Effector memory CD8-positive, alpha-beta T cell (primary cell): ENCODE measurements at regions not wholly inside any gene's neighbourhood (a gene's known extent, or its start where the extent isn't known, plus 50 kb on each side); places are given as distances from the start of the nearest gene placed in this dataset.

Experiments used
- ATAC-seq: fragments of 150-1000 bp; cut with Tn5 transposase; replicated peaks from 2 replicates; pipeline ENCODE4 v1.10.0; 2021; ENCODE audit warnings: mild to moderate bottlenecking, moderate library complexity
- DNase-seq, 3 experiments: peaks; one replicate each; pipeline ENCODE4 v3.0.0; 2021
- H3K27ac Mint-ChIP-seq, 2 donors: one replicate each; pipeline ENCODE4 v1.8.0; 2022; ENCODE audit warnings: mild to moderate bottlenecking in 2 of 2, mixed read lengths in 2 of 2, moderate library complexity in 2 of 2
- H3K27me3 Mint-ChIP-seq, 2 donors: one replicate each; pipeline ENCODE4 v1.8.0; 2022; ENCODE audit warnings: mixed read lengths in 2 of 2
- H3K36me3 Mint-ChIP-seq: one replicate; pipeline ENCODE4 v1.8.0; 2022; ENCODE audit warnings: mild to moderate bottlenecking, moderate library complexity, mixed read lengths; ENCODE audit not compliant: insufficient read depth
- H3K4me1 Mint-ChIP-seq, 2 donors: one replicate each; pipeline ENCODE4 v1.8.0; 2022; ENCODE audit warnings: low read depth in 2 of 2, mixed read lengths in 2 of 2
- H3K4me3 Mint-ChIP-seq, 2 donors: one replicate each; pipeline ENCODE4 v1.8.0; 2022; ENCODE audit warnings: mild to moderate bottlenecking in 2 of 2, mixed read lengths in 2 of 2, moderate library complexity in 2 of 2
- H3K9me3 Mint-ChIP-seq, 2 donors: one replicate each; pipeline ENCODE4 v1.8.0; 2022; ENCODE audit warnings: mixed read lengths in 2 of 2

GRCh38 chr2:71832388-71832787, 315.3 kb downstream of the CYP26B1 start:
- ATAC-seq: no peak
- Mint-ChIP-seq H3K9me3 (no peaks in the 10 kb centered on the region), H3K4me1 (no peaks in the 10 kb centered on the region), H3K27ac (no peak overlapping the region), H3K27me3 (peaks cover 0 to 8% of the 10 kb centered on the region in 2 donors), H3K4me3 (no peak overlapping the region), H3K36me3 (no peaks in the 10 kb centered on the region)
- DNase-seq: no peak

- H3K4me3 Mint-ChIP-seq: no peak overlapping the region
- H3K4me1 Mint-ChIP-seq: no peaks in the 10 kb centered on the region
- H3K27ac Mint-ChIP-seq: peak overlapping the region in 1 of 2 donors; percentile 13
- ATAC-seq: no peak
- no peak for DNase-seq
- H3K9me3 Mint-ChIP-seq: peaks cover 0 to 2% of the 10 kb centered on the region in 2 donors
- H3K27me3 Mint-ChIP-seq: peaks cover 0 to 8% of the 10 kb centered on the region in 2 donors
- no peaks in the 10 kb centered on the region for H3K36me3 Mint-ChIP-seq
Measured at GRCh38 chr2:71831193-71831577, 316.5 kb downstream of the CYP26B1 start.

- Mint-ChIP-seq H3K36me3 (no peaks in the 10 kb centered on the region), H3K27ac (peak overlapping the region in 1 of 2 donors; percentile 13), H3K27me3 (peaks cover 0 to 8% of the 10 kb centered on the region in 2 donors)
Measured at GRCh38 chr2:71830497-71831192, 317.0 kb downstream of the CYP26B1 start.

GRCh38 chr2:71829008-71829407, 318.7 kb downstream of the CYP26B1 start:
- ATAC-seq (no peak), DNase-seq (no peak)
- Mint-ChIP-seq H3K36me3 (no peaks in the 10 kb centered on the region), H3K27ac (no peak overlapping the region), H3K27me3 (peaks cover 5 to 8% of the 10 kb centered on the region in 2 donors), H3K4me1 (no peaks in the 10 kb centered on the region), H3K4me3 (no peak overlapping the region), H3K9me3 (peaks cover 0 to 2% of the 10 kb centered on the region in 2 donors)

More at GRCh38 chr2:71830497-71831192, 317.0 kb downstream of the CYP26B1 start:
- Mint-ChIP-seq H3K4me3 (no peak overlapping the region), H3K9me3 (peaks cover 0 to 2% of the 10 kb centered on the region in 2 donors), H3K4me1 (no peaks in the 10 kb centered on the region)
- ATAC-seq (no peak), DNase-seq (no peak)

GRCh38 chr2:71827973-71828372, 319.7 kb downstream of the CYP26B1 start:
- peaks cover 8 to 11% of the 10 kb centered on the region in 2 donors for H3K27me3 Mint-ChIP-seq
- no peak for ATAC-seq
- no peaks in the 10 kb centered on the region for H3K36me3 Mint-ChIP-seq
- H3K9me3 Mint-ChIP-seq: peaks cover 0 to 2% of the 10 kb centered on the region in 2 donors
- H3K4me3 Mint-ChIP-seq: no peak overlapping the region
- no peak for DNase-seq
- H3K4me1 Mint-ChIP-seq: no peaks in the 10 kb centered on the region
- no peak overlapping the region for H3K27ac Mint-ChIP-seq

- Mint-ChIP-seq H3K27ac (no peak overlapping the region), H3K36me3 (no peaks in the 10 kb centered on the region), H3K27me3 (peaks cover 8 to 13% of the 10 kb centered on the region in 2 donors), H3K9me3 (peaks cover 0 to 2% of the 10 kb centered on the region in 2 donors), H3K4me3 (no peak overlapping the region), H3K4me1 (no peaks in the 10 kb centered on the region)
- DNase-seq (no peak), ATAC-seq (no peak)
Measured at GRCh38 chr2:71827524-71827901, 320.1 kb downstream of the CYP26B1 start.

GRCh38 chr2:71826826-71827523, 320.7 kb downstream of the CYP26B1 start:
- H3K4me3 Mint-ChIP-seq: no peak overlapping the region
- no peaks in the 10 kb centered on the region for H3K4me1 Mint-ChIP-seq
- ATAC-seq: no peak
- no peak for DNase-seq
- H3K9me3 Mint-ChIP-seq: peaks cover 0 to 2% of the 10 kb centered on the region in 2 donors
- peaks cover 8 to 13% of the 10 kb centered on the region in 2 donors for H3K27me3 Mint-ChIP-seq
- no peaks in the 10 kb centered on the region for H3K36me3 Mint-ChIP-seq
- H3K27ac Mint-ChIP-seq: no peak overlapping the region

GRCh38 chr2:71826299-71826698, 321.4 kb downstream of the CYP26B1 start:
- Mint-ChIP-seq H3K27me3 (peaks cover 8 to 13% of the 10 kb centered on the region in 2 donors), H3K27ac (no peak overlapping the region), H3K36me3 (no peaks in the 10 kb centered on the region), H3K4me3 (no peak overlapping the region), H3K9me3 (peaks cover 0 to 2% of the 10 kb centered on the region in 2 donors), H3K4me1 (no peaks in the 10 kb centered on the region)
- DNase-seq (no peak), ATAC-seq (no peak)

GRCh38 chr2:71824436-71824835, 323.2 kb downstream of the CYP26B1 start:
- ATAC-seq: no peak

GRCh38 chr2:71823526-71823925, 324.1 kb downstream of the CYP26B1 start:
- no peak overlapping the region for H3K4me3 Mint-ChIP-seq

More at GRCh38 chr2:71824436-71824835, 323.2 kb downstream of the CYP26B1 start:
- Mint-ChIP-seq H3K4me1 (no peaks in the 10 kb centered on the region), H3K27me3 (peaks cover 0 to 13% of the 10 kb centered on the region in 2 donors), H3K9me3 (peaks cover 0 to 2% of the 10 kb centered on the region in 2 donors), H3K36me3 (no peaks in the 10 kb centered on the region), H3K4me3 (no peak overlapping the region), H3K27ac (no peak overlapping the region)
- DNase-seq: no peak

GRCh38 chr2:71822463-71822862, 325.2 kb downstream of the CYP26B1 start:
- H3K27ac Mint-ChIP-seq: no peak overlapping the region

More at GRCh38 chr2:71823526-71823925, 324.1 kb downstream of the CYP26B1 start:
- H3K36me3 Mint-ChIP-seq: no peaks in the 10 kb centered on the region
- H3K27ac Mint-ChIP-seq: no peak overlapping the region
- peaks cover 0 to 2% of the 10 kb centered on the region in 2 donors for H3K9me3 Mint-ChIP-seq
- no peak for ATAC-seq
- DNase-seq: no peak
- peaks cover 0 to 13% of the 10 kb centered on the region in 2 donors for H3K27me3 Mint-ChIP-seq
- H3K4me1 Mint-ChIP-seq: no peaks in the 10 kb centered on the region

GRCh38 chr2:71821856-71822255, 325.8 kb downstream of the CYP26B1 start:
- H3K9me3 Mint-ChIP-seq: peaks cover 0 to 2% of the 10 kb centered on the region in 2 donors
- H3K36me3 Mint-ChIP-seq: no peaks in the 10 kb centered on the region
- ATAC-seq: no peak
- no peak for DNase-seq
- H3K27ac Mint-ChIP-seq: no peak overlapping the region
- peaks cover 0 to 17% of the 10 kb centered on the region in 2 donors for H3K27me3 Mint-ChIP-seq
- H3K4me3 Mint-ChIP-seq: no peak overlapping the region
- H3K4me1 Mint-ChIP-seq: no peaks in the 10 kb centered on the region

More at GRCh38 chr2:71822463-71822862, 325.2 kb downstream of the CYP26B1 start:
- Mint-ChIP-seq H3K9me3 (peaks cover 0 to 2% of the 10 kb centered on the region in 2 donors), H3K4me3 (no peak overlapping the region), H3K4me1 (no peaks in the 10 kb centered on the region), H3K27me3 (peaks cover 0 to 13% of the 10 kb centered on the region in 2 donors), H3K36me3 (no peaks in the 10 kb centered on the region)
- no peak for ATAC-seq
- DNase-seq: no peak

- no peaks in the 10 kb centered on the region for H3K36me3 Mint-ChIP-seq
- DNase-seq: no peak
- H3K27me3 Mint-ChIP-seq: peaks cover 6 to 18% of the 10 kb centered on the region in 2 donors
- peaks cover 0 to 7% of the 10 kb centered on the region in 2 donors for H3K9me3 Mint-ChIP-seq
- no peak overlapping the region for H3K27ac Mint-ChIP-seq
- no peaks in the 10 kb centered on the region for H3K4me1 Mint-ChIP-seq
- ATAC-seq: no peak
- no peak overlapping the region for H3K4me3 Mint-ChIP-seq
Measured at GRCh38 chr2:71816815-71817214, 330.8 kb downstream of the CYP26B1 start.
